ENCODE measurements at regions not wholly inside any gene's neighbourhood (a gene's known extent, or its start where the extent isn't known, plus 50 kb on each side); places are given as distances from the start of the nearest gene placed in this dataset.

DNA sequence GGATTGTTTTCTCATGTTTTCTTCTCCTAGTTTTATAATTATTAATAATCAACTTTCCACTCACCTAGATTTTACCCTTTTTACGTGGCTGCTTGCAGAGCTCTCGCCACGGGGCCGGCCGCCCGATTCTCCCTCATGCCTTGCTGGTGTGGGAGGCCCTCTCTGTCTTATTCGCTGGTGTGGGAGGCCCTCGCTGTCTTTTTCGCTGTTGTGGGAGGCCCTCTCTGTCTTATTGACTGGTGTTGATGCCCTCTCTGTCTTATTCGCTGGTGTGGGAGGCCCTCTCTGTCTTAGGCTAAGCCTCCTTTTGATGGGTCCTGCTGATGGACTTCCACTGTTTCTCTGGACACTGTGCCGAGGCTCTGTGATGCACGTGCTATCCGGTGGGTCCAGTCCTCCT lies 161.3 kb upstream of the IRX2 start:
- Histone ChIP-seq H3K27me3 (ENCODE audit: insufficient read depth in 3 of 3, low read length in 2 of 3) (no peaks in the 10 kb centered on the region), H3K36me3 (ENCODE audit: insufficient read depth in 1 of 2, low read depth in 1 of 2) (no peaks in the 10 kb centered on the region), H3K9me3 (no peaks in the 10 kb centered on the region), H3K4me3 (no peak overlapping the region), H3K27ac (no peak overlapping the region), H3K4me1 (no peaks in the 10 kb centered on the region)
- 84 to 85% (median 84%) methylated on average over 13 of the region's 13 CpGs for WGBS, 3 donors
- TF ChIP-seq, protein P1, sequence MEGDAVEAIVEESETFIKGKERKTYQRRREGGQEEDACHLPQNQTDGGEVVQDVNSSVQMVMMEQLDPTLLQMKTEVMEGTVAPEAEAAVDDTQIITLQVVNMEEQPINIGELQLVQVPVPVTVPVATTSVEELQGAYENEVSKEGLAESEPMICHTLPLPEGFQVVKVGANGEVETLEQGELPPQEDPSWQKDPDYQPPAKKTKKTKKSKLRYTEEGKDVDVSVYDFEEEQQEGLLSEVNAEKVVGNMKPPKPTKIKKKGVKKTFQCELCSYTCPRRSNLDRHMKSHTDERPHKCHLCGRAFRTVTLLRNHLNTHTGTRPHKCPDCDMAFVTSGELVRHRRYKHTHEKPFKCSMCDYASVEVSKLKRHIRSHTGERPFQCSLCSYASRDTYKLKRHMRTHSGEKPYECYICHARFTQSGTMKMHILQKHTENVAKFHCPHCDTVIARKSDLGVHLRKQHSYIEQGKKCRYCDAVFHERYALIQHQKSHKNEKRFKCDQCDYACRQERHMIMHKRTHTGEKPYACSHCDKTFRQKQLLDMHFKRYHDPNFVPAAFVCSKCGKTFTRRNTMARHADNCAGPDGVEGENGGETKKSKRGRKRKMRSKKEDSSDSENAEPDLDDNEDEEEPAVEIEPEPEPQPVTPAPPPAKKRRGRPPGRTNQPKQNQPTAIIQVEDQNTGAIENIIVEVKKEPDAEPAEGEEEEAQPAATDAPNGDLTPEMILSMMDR (IDR thresholded peaks at IDR 0.05), result no peak
- DNase-seq (no peak), ATAC-seq (no peak)
- intact Hi-C loops (cut with DNase I), result no loop called here

DNA sequence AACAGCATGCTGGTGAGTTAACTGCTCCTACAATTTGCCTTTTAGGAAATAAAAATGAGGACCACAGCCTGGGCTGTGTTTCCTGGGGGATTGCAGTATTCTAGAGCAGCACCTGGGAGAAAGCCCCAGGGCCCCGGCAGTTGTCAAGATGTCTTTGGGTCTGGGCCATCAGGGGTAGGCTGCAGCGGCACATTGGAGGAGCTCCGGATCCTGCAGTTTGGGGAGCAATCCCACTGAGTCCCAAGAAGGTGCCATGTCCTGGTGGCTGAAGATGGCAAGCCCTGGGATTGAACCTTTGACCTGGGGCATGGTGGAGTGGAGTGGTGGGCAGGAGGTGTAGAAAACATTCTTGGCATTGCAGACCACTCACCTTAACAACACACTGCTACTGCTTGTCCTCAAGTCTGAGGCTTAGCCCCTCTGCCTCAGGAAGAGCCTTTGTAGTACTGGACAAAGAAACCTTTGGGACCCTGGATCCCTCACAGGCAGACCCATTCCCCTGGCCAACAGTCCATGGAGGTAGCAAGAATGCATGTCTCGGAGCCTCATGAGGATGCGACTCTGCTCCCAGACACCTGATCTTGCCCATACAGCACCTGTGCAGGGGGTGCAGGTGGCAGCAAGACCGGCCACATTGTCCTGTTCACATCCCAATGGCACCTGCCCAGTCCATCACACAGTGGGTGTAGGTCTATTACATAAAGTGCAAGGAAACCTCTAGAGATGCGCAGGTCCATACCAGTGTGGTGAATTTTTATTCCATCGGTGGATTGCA lies 159.1 kb upstream of the IRX2 start:
- no peaks in the 10 kb centered on the region for H3K36me3 ChIP-seq (ENCODE audit: insufficient read depth in 1 of 2, low read depth in 1 of 2)
- H3K4me3 ChIP-seq, result no peak overlapping the region
- H3K27ac ChIP-seq, result no peak overlapping the region
- no peaks in the 10 kb centered on the region for H3K27me3 ChIP-seq (ENCODE audit: insufficient read depth in 3 of 3, low read length in 2 of 3)
- no peaks in the 10 kb centered on the region for H3K4me1 ChIP-seq
- TF ChIP-seq, protein P1 (IDR thresholded peaks at IDR 0.05), result no peak
- ATAC-seq (no peak), DNase-seq (no peak)
- WGBS, 3 donors, result 86 to 92% (median 88%) methylated on average over 8 of the region's 8 CpGs
- no peaks in the 10 kb centered on the region for H3K9me3 ChIP-seq
- intact Hi-C loops (cut with DNase I), result no loop called here

DNA sequence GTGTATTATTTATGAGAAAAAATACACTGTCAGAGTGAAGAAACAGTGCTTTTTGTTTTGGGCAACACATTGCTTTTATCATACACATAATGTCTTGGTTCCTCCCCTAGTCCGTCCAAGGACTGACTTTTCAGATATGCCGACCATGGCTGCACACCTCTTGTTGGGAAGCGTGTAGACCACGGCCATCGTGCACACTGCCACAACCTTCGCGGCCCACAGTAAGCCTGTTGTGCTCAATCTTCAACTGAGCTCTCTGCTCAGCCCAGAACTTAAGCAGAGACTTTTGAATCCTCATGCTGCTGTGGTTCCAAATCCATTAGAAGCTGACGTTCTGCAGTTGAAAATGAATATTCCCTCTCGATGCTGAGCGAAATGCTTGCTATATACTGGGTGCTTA lies 157.6 kb upstream of the IRX2 start:
- no peaks in the 10 kb centered on the region for H3K9me3 ChIP-seq
- H3K27me3 ChIP-seq (ENCODE audit: insufficient read depth in 3 of 3, low read length in 2 of 3), result peaks cover 0 to 1% (median 0%) of the 10 kb centered on the region in 3 donors
- H3K36me3 ChIP-seq (ENCODE audit: insufficient read depth in 1 of 2, low read depth in 1 of 2), result no peaks in the 10 kb centered on the region
- intact Hi-C loops (cut with DNase I), result no loop called here
- no peaks in the 10 kb centered on the region for H3K4me1 ChIP-seq
- no peak for ATAC-seq
- WGBS, 3 donors, result 80 to 84% (median 82%) methylated on average over 10 of the region's 10 CpGs
- TF ChIP-seq, protein P1 (IDR thresholded peaks at IDR 0.05), result no peak
- no peak overlapping the region for H3K4me3 ChIP-seq
- DNase-seq, result no peak
- no peak overlapping the region for H3K27ac ChIP-seq

DNA sequence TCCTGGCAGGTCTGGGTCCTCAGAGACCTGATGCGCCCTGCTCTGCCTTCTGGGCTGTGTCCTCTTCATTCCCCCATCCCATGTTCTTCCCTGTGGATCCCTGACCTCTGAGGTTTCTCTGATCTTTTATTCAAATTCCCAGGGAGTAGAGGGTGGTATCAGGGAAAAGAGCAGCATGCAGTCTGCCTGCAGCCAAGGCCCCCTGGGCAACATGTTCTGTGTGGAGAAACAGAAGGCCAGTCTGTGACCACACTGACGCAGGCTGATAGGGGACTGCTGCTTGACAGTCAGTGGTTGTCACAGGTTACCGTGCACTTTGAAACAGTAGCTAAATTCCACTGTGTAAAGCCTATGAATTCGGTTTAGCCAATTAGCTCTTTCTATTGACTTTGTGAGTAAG lies 156.6 kb upstream of the IRX2 start:
- Histone ChIP-seq H3K4me1 (no peaks in the 10 kb centered on the region), H3K4me3 (no peak overlapping the region)

More for the DNA sequence above, 156.6 kb upstream of the IRX2 start:
- WGBS, 3 donors, result 80 to 89% (median 87%) methylated on average over 4 of the region's 4 CpGs
- ATAC-seq (no peak), DNase-seq (no peak)
- no peak overlapping the region for H3K27ac ChIP-seq
- intact Hi-C loops (cut with DNase I), result no loop called here
- TF ChIP-seq, protein P1 (IDR thresholded peaks at IDR 0.05), result no peak
- no peaks in the 10 kb centered on the region for H3K36me3 ChIP-seq (ENCODE audit: insufficient read depth in 1 of 2, low read depth in 1 of 2)
- H3K9me3 ChIP-seq, result no peaks in the 10 kb centered on the region
- H3K27me3 ChIP-seq (ENCODE audit: insufficient read depth in 3 of 3, low read length in 2 of 3), result peaks cover 0 to 1% (median 0%) of the 10 kb centered on the region in 3 donors

All from psoas muscle (tissue), 7 donors.